GM23338 (cell line): ENCODE measurements at regions not wholly inside any gene's neighbourhood (a gene's known extent, or its start where the extent isn't known, plus 50 kb on each side); places are given as distances from the start of the nearest gene placed in this dataset.

Experiments
- CTCF ChIP-seq, 2 experiments: fragments of 200-600 bp in 1 of 2; sonication (generic) in 1 of 2; conservative IDR thresholded peaks; 2 replicates each; pipeline versions ENCODE4 v1.5.1 to v1.6.1; 2016 to 2017; ENCODE audit warnings: antibody characterized with exemption in 2 of 2, low read depth in 2 of 2, mild to moderate bottlenecking in 2 of 2, moderate library complexity in 1 of 2
- ETS1 ChIP-seq: IDR thresholded peaks from 2 replicates; pipeline ENCODE4 v1.6.1; 2016; ENCODE audit warnings: antibody characterized with exemption
- EZH2 ChIP-seq: fragments of 200-600 bp; sonication (generic); IDR thresholded peaks from one replicate; pipeline ENCODE4 v1.8.0; 2017; ENCODE audit warnings: antibody characterized with exemption, mild to moderate bottlenecking, low read depth; ENCODE audit not compliant: unreplicated experiment
- EZH2phosphoT487 ChIP-seq: fragments of 200-600 bp; sonication (generic); IDR thresholded peaks from one replicate; pipeline ENCODE4 v1.8.1; 2018; ENCODE audit warnings: antibody characterized with exemption; ENCODE audit not compliant: unreplicated experiment
- JUNB ChIP-seq: IDR thresholded peaks from one replicate; pipeline ENCODE4 v1.6.1; 2016; ENCODE audit warnings: antibody characterized with exemption; ENCODE audit not compliant: unreplicated experiment
- POLR2AphosphoS5 ChIP-seq: IDR thresholded peaks from 2 replicates; pipeline ENCODE4 v1.6.1; 2016; ENCODE audit warnings: antibody characterized with exemption, low read depth
- REST ChIP-seq: IDR thresholded peaks from one replicate; pipeline ENCODE4 v1.6.1; 2018; ENCODE audit warnings: antibody characterized with exemption; ENCODE audit not compliant: unreplicated experiment
- STAT1 ChIP-seq: IDR thresholded peaks from one replicate; pipeline ENCODE4 v1.6.1; 2016; ENCODE audit warnings: antibody characterized with exemption; ENCODE audit not compliant: unreplicated experiment
- ZNF331 ChIP-seq: fragments of 250-450 bp; sonication (Bioruptor Pico); IDR thresholded peaks from 2 replicates; pipeline ENCODE4 v1.5.0; 2020; ENCODE audit warnings: low read depth, mild to moderate bottlenecking, moderate library complexity
- ZNF462 ChIP-seq: fragments of 250-450 bp; sonication (Bioruptor Pico); IDR thresholded peaks from 2 replicates; pipeline ENCODE4 v1.5.0; 2020; ENCODE audit warnings: mild to moderate bottlenecking, moderate library complexity

DNA sequence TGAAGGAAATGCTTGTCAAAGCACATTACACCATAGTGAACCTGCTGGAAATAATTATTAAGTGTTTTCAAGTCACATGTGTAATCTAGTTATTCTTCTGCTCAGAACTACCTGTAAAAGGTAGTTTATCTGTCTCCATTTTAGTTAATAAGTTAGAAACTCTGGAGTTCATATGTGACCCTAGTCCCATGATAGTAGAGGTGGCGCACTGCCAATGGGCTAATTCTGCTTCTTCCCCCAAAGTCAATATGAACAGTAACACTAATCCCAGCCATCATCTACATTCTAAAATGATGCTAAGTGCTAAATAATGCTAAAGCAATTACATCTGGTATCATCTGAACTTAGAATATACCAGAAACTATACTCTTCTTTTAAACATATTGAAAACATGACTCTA, 361.0 kb upstream of the NECTIN3 start:
- TF ChIP-seq ZNF331 (CRISPR knock-in tag) (no peak), CTCF (conservative IDR thresholded peaks at IDR 0.05; ENCODE audit: low read depth in 2 of 2) (no peak), EZH2 (no peak), EZH2phosphoT487 (no peak), POLR2AphosphoS5 (no peak), REST (no peak), ZNF462 (CRISPR knock-in tag) (no peak), ETS1 (no peak), STAT1 (no peak), JUNB (no peak)
